H9 (cell line): ENCODE measurements at regions not wholly inside any gene's neighbourhood (a gene's known extent, or its start where the extent isn't known, plus 50 kb on each side); places are given as distances from the start of the nearest gene placed in this dataset.

Experiments used
- DNase-seq: peaks from one replicate; pipeline ENCODE4 v3.0.0-alpha.2; 2017
- H2AFZ ChIP-seq: one replicate; pipeline ENCODE4 v1.6.1; 2013; ENCODE audit warnings: mild to moderate bottlenecking, low read length, control low read depth, moderate library complexity
- H2AK5ac ChIP-seq: 2 replicates; pipeline ENCODE4 v1.6.1; 2013; ENCODE audit warnings: low read length, control low read depth, mixed read lengths; ENCODE audit not compliant: insufficient read length
- H2BK120ac ChIP-seq: one replicate; pipeline ENCODE4 v1.6.1; 2013; ENCODE audit warnings: low read depth, mild to moderate bottlenecking, low read length, control low read depth, inconsistent platforms; ENCODE audit not compliant: poor library complexity, severe bottlenecking
- H2BK12ac ChIP-seq: 2 replicates; pipeline ENCODE4 v1.6.1; 2013; ENCODE audit warnings: low read length, control low read depth, mixed read lengths, low read depth; ENCODE audit not compliant: insufficient read length
- H2BK15ac ChIP-seq: 2 replicates; pipeline ENCODE4 v1.6.1; 2013; ENCODE audit warnings: low read depth, low read length, control low read depth
- H2BK20ac ChIP-seq: one replicate; pipeline ENCODE4 v1.6.1; 2013; ENCODE audit warnings: low read depth, mild to moderate bottlenecking, low read length, control low read depth, inconsistent platforms; ENCODE audit not compliant: poor library complexity, severe bottlenecking
- H2BK5ac ChIP-seq: 2 replicates; pipeline ENCODE4 v1.6.1; 2013; ENCODE audit warnings: low read length, control low read depth, mixed read lengths; ENCODE audit not compliant: insufficient read length
- H3K14ac ChIP-seq: 2 replicates; pipeline ENCODE4 v1.6.1; 2013; ENCODE audit warnings: low read length, control low read depth; ENCODE audit not compliant: insufficient read depth
- H3K18ac ChIP-seq: 2 replicates; pipeline ENCODE4 v1.6.1; 2013; ENCODE audit warnings: low read depth, mild to moderate bottlenecking, mixed read lengths, low read length, control low read depth; ENCODE audit not compliant: insufficient read length
- H3K23ac ChIP-seq: 2 replicates; pipeline ENCODE4 v1.6.1; 2013; ENCODE audit warnings: low read length, control low read depth, mixed read lengths, low read depth; ENCODE audit not compliant: insufficient read length
- H3K23me2 ChIP-seq: 2 replicates; pipeline ENCODE4 v1.6.1; 2013; ENCODE audit warnings: low read depth, mild to moderate bottlenecking, mixed read lengths, low read length, control low read depth; ENCODE audit not compliant: insufficient read length, poor library complexity, severe bottlenecking
- H3K27ac ChIP-seq: 2 replicates; pipeline ENCODE4 v1.5.1; 2013; ENCODE audit warnings: low read length, control low read depth, mixed read lengths, low read depth; ENCODE audit not compliant: insufficient read length
- H3K27me3 ChIP-seq: 2 replicates; pipeline ENCODE4 v1.6.1; 2013; ENCODE audit warnings: low read length, control low read depth, inconsistent platforms; ENCODE audit not compliant: insufficient read depth
- H3K4ac ChIP-seq: 2 replicates; pipeline ENCODE4 v1.6.1; 2013; ENCODE audit warnings: low read depth, mild to moderate bottlenecking, control low read depth, inconsistent platforms, low read length, moderate library complexity
- H3K4me1 ChIP-seq: 2 replicates; pipeline ENCODE4 v1.6.1; 2013; ENCODE audit warnings: low read length, control low read depth, inconsistent platforms; ENCODE audit not compliant: insufficient read depth
- H3K4me2 ChIP-seq: 2 replicates; pipeline ENCODE4 v1.6.1; 2013; ENCODE audit warnings: low read length, control low read depth, mixed read lengths; ENCODE audit not compliant: insufficient read length, insufficient read depth
- H3K56ac ChIP-seq: 2 replicates; pipeline ENCODE4 v1.6.1; 2013; ENCODE audit warnings: low read depth, mild to moderate bottlenecking, mixed read lengths, low read length, control low read depth; ENCODE audit not compliant: insufficient read length
- H3K79me1 ChIP-seq: 2 replicates; pipeline ENCODE4 v1.6.1; 2013; ENCODE audit warnings: low read depth, mild to moderate bottlenecking, moderate library complexity, low read length, control low read depth, inconsistent platforms; ENCODE audit not compliant: insufficient read depth, poor library complexity, severe bottlenecking
- H3K79me2 ChIP-seq: 2 replicates; pipeline ENCODE4 v1.6.1; 2013; ENCODE audit warnings: low read length, control low read depth, inconsistent platforms; ENCODE audit not compliant: insufficient read depth
- H3K9ac ChIP-seq: 2 replicates; pipeline ENCODE4 v1.6.1; 2013; ENCODE audit warnings: low read length, control low read depth, mixed read lengths; ENCODE audit not compliant: insufficient read length; ENCODE audit errors: extremely low read depth
- H3K9me3 ChIP-seq: one replicate; pipeline ENCODE4 v1.6.1; 2013; ENCODE audit warnings: low read depth, low read length, inconsistent platforms; ENCODE audit not compliant: control insufficient read depth
- H3T11ph ChIP-seq: one replicate; pipeline ENCODE4 v1.6.1; 2013; ENCODE audit warnings: mild to moderate bottlenecking, low read length, control low read depth, inconsistent platforms
- H4K20me1 ChIP-seq: one replicate; pipeline ENCODE4 v1.6.1; 2013; ENCODE audit not compliant: control insufficient read depth, insufficient read length, insufficient read depth
- H4K5ac ChIP-seq: 2 replicates; pipeline ENCODE4 v1.6.1; 2013; ENCODE audit warnings: low read depth, mild to moderate bottlenecking, mixed read lengths, low read length, control low read depth; ENCODE audit not compliant: insufficient read length
- H4K8ac ChIP-seq: replicated peaks from 2 replicates; pipeline ENCODE4 v1.6.1; 2013; ENCODE audit warnings: low read length, control low read depth, mixed read lengths, low read depth; ENCODE audit not compliant: insufficient read length
- H4K91ac ChIP-seq: 2 replicates; pipeline ENCODE4 v1.6.1; 2013; ENCODE audit warnings: low read depth, mild to moderate bottlenecking, moderate library complexity, mixed read lengths, low read length, control low read depth; ENCODE audit not compliant: insufficient read length
- H3K27ac Mint-ChIP-seq, 3 experiments: 2 replicates in 2 of 3; 3 replicates in 1 of 3; pipeline ENCODE4 v1.8.0; 2020 to 2021; ENCODE audit warnings: mixed read lengths in 3 of 3, mild to moderate bottlenecking in 1 of 3, moderate library complexity in 1 of 3
- H3K27me3 Mint-ChIP-seq: 2 replicates; pipeline ENCODE4 v1.8.0; 2021; ENCODE audit warnings: low read depth, mild to moderate bottlenecking, moderate library complexity, mixed read lengths
- H3K36me3 Mint-ChIP-seq, 3 experiments: 2 replicates in 2 of 3; 3 replicates in 1 of 3; pipeline ENCODE4 v1.8.0; 2020 to 2021; ENCODE audit warnings: low read depth in 3 of 3, mixed read lengths in 3 of 3; ENCODE audit not compliant: insufficient read depth in 1 of 3
- H3K4me1 Mint-ChIP-seq, 2 experiments: 2 replicates each; pipeline ENCODE4 v1.8.0; 2020; ENCODE audit warnings: mixed read lengths in 2 of 2
- H3K4me3 Mint-ChIP-seq, 2 experiments: 2 replicates in 1 of 2; 3 replicates in 1 of 2; pipeline ENCODE4 v1.8.0; 2020 to 2021; ENCODE audit warnings: mild to moderate bottlenecking in 2 of 2, mixed read lengths in 2 of 2, moderate library complexity in 1 of 2
- H3K9me3 Mint-ChIP-seq, 2 experiments: 2 replicates in 1 of 2; 3 replicates in 1 of 2; pipeline ENCODE4 v1.8.0; 2020; ENCODE audit warnings: mild to moderate bottlenecking in 2 of 2, mixed read lengths in 2 of 2, moderate library complexity in 1 of 2
- WGBS: extraction: QIAGEN DNeasy Blood & Tissue Kit; methylation state at CpG from one replicate; pipeline ENCODE4 v1.1.7; 2013; ENCODE audit warnings: missing lambda C conversion rate, low lambda C conversion rate, mixed read lengths; ENCODE audit not compliant: insufficient read length; ENCODE audit errors: extremely low coverage; 5-methylcytosine and 5-hydroxymethylcytosine counted together
- TF ChIP-seq, protein P1 (sequence below): fragments of 200-600 bp; sonication (generic); conservative IDR thresholded peaks from 3 replicates; pipeline ENCODE4 v1.8.0; 2021; ENCODE audit warnings: antibody characterized with exemption, mild to moderate bottlenecking

DNA sequence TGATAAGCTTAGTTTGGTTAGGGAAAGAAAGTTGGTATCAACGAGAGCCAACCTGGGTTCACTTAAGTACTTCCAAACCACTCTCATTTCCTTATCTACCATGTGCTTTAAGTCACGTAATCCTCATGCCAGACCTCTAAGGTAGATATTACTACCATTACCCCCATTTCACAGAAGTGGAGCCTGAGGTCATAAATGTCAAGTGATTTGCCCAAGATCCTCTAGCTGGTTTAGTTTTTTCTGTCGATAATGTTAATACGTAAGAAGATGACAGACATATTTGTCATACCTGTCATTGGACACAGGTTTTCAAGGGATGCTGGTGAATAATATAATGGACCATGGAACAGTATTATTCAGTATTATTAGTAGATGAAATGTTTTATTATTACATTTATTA lies 197.4 kb upstream of the MKLN1 start:
- H3K79me1 ChIP-seq, result no peaks in the 10 kb centered on the region
- WGBS, result no CpG with 5 or more reads among the region's 4 CpGs
- DNase-seq, result no peak

More for the DNA sequence above, 197.4 kb upstream of the MKLN1 start:
- Histone ChIP-seq H2BK5ac (no peak overlapping the region), H3K4me1 (no peaks in the 10 kb centered on the region), H4K20me1 (no peaks in the 10 kb centered on the region), H2AFZ (no peak overlapping the region), H3K27ac (no peak overlapping the region), H3K9me3 (no peaks in the 10 kb centered on the region), H2BK20ac (no peak overlapping the region), H3K56ac (no peak overlapping the region), H2AK5ac (no peak overlapping the region), H3K23ac (no peak overlapping the region), H3K14ac (no peak overlapping the region), H2BK120ac (no peak overlapping the region), H4K5ac (no peak overlapping the region), H3K9ac (no peak overlapping the region), H2BK12ac (no peak overlapping the region), H3K4me2 (no peak overlapping the region), H4K8ac (no peak overlapping the region), H3K79me2 (no peaks in the 10 kb centered on the region; the same call in 1 of the 2 replicates), H3K27me3 (no peaks in the 10 kb centered on the region), H3K23me2 (no peaks in the 10 kb centered on the region), H2BK15ac (no peak overlapping the region), H3K18ac (no peak overlapping the region), H3K4ac (no peak overlapping the region), H3T11ph (no peak overlapping the region), H4K91ac (no peak overlapping the region)
- no peak overlapping the region for H3K4me3 Mint-ChIP-seq
- TF ChIP-seq, protein P1, sequence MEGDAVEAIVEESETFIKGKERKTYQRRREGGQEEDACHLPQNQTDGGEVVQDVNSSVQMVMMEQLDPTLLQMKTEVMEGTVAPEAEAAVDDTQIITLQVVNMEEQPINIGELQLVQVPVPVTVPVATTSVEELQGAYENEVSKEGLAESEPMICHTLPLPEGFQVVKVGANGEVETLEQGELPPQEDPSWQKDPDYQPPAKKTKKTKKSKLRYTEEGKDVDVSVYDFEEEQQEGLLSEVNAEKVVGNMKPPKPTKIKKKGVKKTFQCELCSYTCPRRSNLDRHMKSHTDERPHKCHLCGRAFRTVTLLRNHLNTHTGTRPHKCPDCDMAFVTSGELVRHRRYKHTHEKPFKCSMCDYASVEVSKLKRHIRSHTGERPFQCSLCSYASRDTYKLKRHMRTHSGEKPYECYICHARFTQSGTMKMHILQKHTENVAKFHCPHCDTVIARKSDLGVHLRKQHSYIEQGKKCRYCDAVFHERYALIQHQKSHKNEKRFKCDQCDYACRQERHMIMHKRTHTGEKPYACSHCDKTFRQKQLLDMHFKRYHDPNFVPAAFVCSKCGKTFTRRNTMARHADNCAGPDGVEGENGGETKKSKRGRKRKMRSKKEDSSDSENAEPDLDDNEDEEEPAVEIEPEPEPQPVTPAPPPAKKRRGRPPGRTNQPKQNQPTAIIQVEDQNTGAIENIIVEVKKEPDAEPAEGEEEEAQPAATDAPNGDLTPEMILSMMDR, result no peak
- H3K4me1 Mint-ChIP-seq, result no peaks in the 10 kb centered on the region
- H3K9me3 Mint-ChIP-seq, result no peaks in the 10 kb centered on the region
- H3K27me3 Mint-ChIP-seq, result no peaks in the 10 kb centered on the region; the same call in 1 of the 2 replicates
- no peak overlapping the region for H3K27ac Mint-ChIP-seq
- H3K36me3 Mint-ChIP-seq, result no peaks in the 10 kb centered on the region
